A549 (cell line): ENCODE measurements at regions not wholly inside any gene's neighbourhood (a gene's known extent, or its start where the extent isn't known, plus 50 kb on each side); places are given as distances from the start of the nearest gene placed in this dataset.

Experiments
- ATAC-seq, 2 experiments: fragments of 200-7000 bp in 1 of 2; fragments of >200 bp in 1 of 2; cut with Nextera tagmentation in 1 of 2; cut with Tn5 transposase in 1 of 2; 3 replicates each; pipeline versions ENCODE4 v1.8.0 to v1.9.1; 2018 to 2020; ENCODE audit warnings: mild to moderate bottlenecking in 1 of 2, moderate library complexity in 1 of 2
- CTCF ChIA-PET: fragments of 300-600 bp; sonication (Branson Sonifier 250); formaldehyde crosslinking; extraction: SDS; loops from one replicate; lab custom pipeline; 2021; ENCODE audit warnings: antibody characterized with exemption, inconsistent platforms; lab: Yijun Ruan, JAX
- POLR2A ChIA-PET: fragments of 350-600 bp; formaldehyde crosslinking; extraction: SDS; loops from one replicate; lab custom pipeline; 2021; ENCODE audit warnings: antibody characterized with exemption, inconsistent platforms; lab: Yijun Ruan, JAX
- DNase-seq, 2 experiments: peaks; one replicate each; pipeline versions ENCODE4 v3.0.0 to v3.0.0-alpha.2; 2011 to 2016; ENCODE audit warnings: low read depth in 1 of 2, low spot score in 1 of 2
- FAIRE-seq: peaks from 2 replicates; lab custom pipeline; 2011; peaks lifted over from hg19 to GRCh38; lab: Jason Lieb, UNC
- H3K27ac ChIP-seq, 2 experiments: fragments of >200 bp; sonication (Bioruptor Twin); formaldehyde crosslinking; 3 replicates each; pipeline ENCODE4 v1.5.1; 2016 to 2017
- H3K4me1 ChIP-seq: fragments of >200 bp; sonication (Bioruptor Twin); formaldehyde crosslinking; 3 replicates; pipeline ENCODE4 v1.6.1; 2016
- H3K4me2 ChIP-seq: fragments of >200 bp; sonication (Bioruptor Twin); formaldehyde crosslinking; 3 replicates; pipeline ENCODE4 v1.6.1; 2016
- H3K4me3 ChIP-seq: fragments of >200 bp; sonication (Bioruptor Twin); formaldehyde crosslinking; 3 replicates; pipeline ENCODE4 v1.5.1; 2016
- H3K9me3 ChIP-seq: fragments of >200 bp; sonication (Bioruptor Twin); formaldehyde crosslinking; 3 replicates; pipeline ENCODE4 v1.6.1; 2016
- CBX2 ChIP-seq: fragments of 200-600 bp; sonication (generic); IDR thresholded peaks from 2 replicates; pipeline ENCODE4 v1.6.1; 2016; ENCODE audit warnings: low read depth, mild to moderate bottlenecking, borderline replicate concordance
- CBX8 ChIP-seq: fragments of 200-600 bp; sonication (generic); IDR thresholded peaks from 2 replicates; pipeline ENCODE4 v1.6.1; 2016
- CHD2 ChIP-seq: fragments of 150-350 bp; IDR thresholded peaks from 2 replicates; pipeline ENCODE4 v1.6.1; 2014; ENCODE audit warnings: low read length; ENCODE audit not compliant: partially characterized antibody
- CTCF ChIP-seq: fragments of >200 bp; sonication (Bioruptor Twin); formaldehyde crosslinking; IDR thresholded peaks from 3 replicates; pipeline ENCODE4 v1.5.1; 2016
- EHF ChIP-seq: fragments of 250-450 bp; sonication (Bioruptor Pico); IDR thresholded peaks from 2 replicates; pipeline ENCODE4 v1.5.0; 2020; ENCODE audit warnings: mild to moderate bottlenecking
- EHMT2 ChIP-seq: fragments of 200-600 bp; sonication (generic); IDR thresholded peaks from 2 replicates; pipeline ENCODE4 v1.6.1; 2016; ENCODE audit warnings: antibody characterized with exemption, low read depth, mild to moderate bottlenecking, moderate library complexity
- FOSL2 ChIP-seq, 2 experiments: fragments of 450-650 bp in 1 of 2; fragments of >200 bp in 1 of 2; sonication (Bioruptor Twin) in 1 of 2; formaldehyde crosslinking; IDR thresholded peaks; 2 replicates each; pipeline versions ENCODE4 v1.5.0 to v1.6.1; 2016 to 2020; ENCODE audit warnings: mild to moderate bottlenecking in 1 of 2, moderate library complexity in 1 of 2
- GATA3 ChIP-seq: IDR thresholded peaks from 2 replicates; pipeline ENCODE4 v1.6.1; 2012; ENCODE audit warnings: borderline replicate concordance
- KDM5A ChIP-seq: fragments of 200-600 bp; sonication (generic); IDR thresholded peaks from 2 replicates; pipeline ENCODE4 v1.6.1; 2016; ENCODE audit warnings: antibody characterized with exemption, mild to moderate bottlenecking
- NPAS2 ChIP-seq: fragments of 250-450 bp; sonication (Bioruptor Pico); IDR thresholded peaks from 2 replicates; pipeline ENCODE4 v1.8.0; 2022; ENCODE audit warnings: mild to moderate bottlenecking, moderate library complexity, borderline replicate concordance
- PBX3 ChIP-seq: IDR thresholded peaks from 2 replicates; pipeline ENCODE4 v1.6.1; 2012
- PHF8 ChIP-seq: fragments of 200-600 bp; sonication (generic); IDR thresholded peaks from 2 replicates; pipeline ENCODE4 v1.6.1; 2016; ENCODE audit warnings: low read depth, mild to moderate bottlenecking, antibody characterized with exemption, moderate library complexity, borderline replicate concordance
- POLR2A ChIP-seq: IDR thresholded peaks from 2 replicates; pipeline ENCODE4 v1.6.1; 2012; ENCODE audit warnings: mild to moderate bottlenecking, low read length
- POLR2AphosphoS2 ChIP-seq: conservative IDR thresholded peaks from 2 replicates; pipeline ENCODE4 v1.6.1; 2012; ENCODE audit warnings: low read length, improper control_type of control experiment, inconsistent platforms
- RCOR1 ChIP-seq: fragments of 150-350 bp; IDR thresholded peaks from 2 replicates; pipeline ENCODE4 v1.6.1; 2014; ENCODE audit warnings: antibody characterized with exemption, low read length, low read depth
- RFX5 ChIP-seq: fragments of 450-650 bp; IDR thresholded peaks from 2 replicates; pipeline ENCODE4 v1.7.1; 2014; ENCODE audit warnings: antibody characterized with exemption, mild to moderate bottlenecking, moderate library complexity
- RNF2 ChIP-seq: fragments of 200-600 bp; sonication (generic); IDR thresholded peaks from 2 replicates; pipeline ENCODE4 v1.6.1; 2016; ENCODE audit warnings: low read depth, mild to moderate bottlenecking, antibody characterized with exemption, moderate library complexity, borderline replicate concordance
- USF2 ChIP-seq: fragments of 450-650 bp; IDR thresholded peaks from 2 replicates; pipeline ENCODE4 v1.6.1; 2014; ENCODE audit warnings: antibody characterized with exemption
- WGBS: methylation state at CpG from one replicate; pipeline ENCODE4 v1.1.6; 2017; ENCODE audit errors: missing lambda C conversion rate; 5-methylcytosine and 5-hydroxymethylcytosine counted together
- TF ChIP-seq, protein P1 (sequence below): fragments of 200-600 bp; sonication (generic); IDR thresholded peaks from 2 replicates; pipeline ENCODE4 v1.6.1; 2016; ENCODE audit warnings: antibody characterized with exemption, mild to moderate bottlenecking, moderate library complexity

- no peak; a peak in 1 of 6 replicates for ATAC-seq
Measured at GRCh38 chr5:174251305-174252000, 205.9 kb downstream of the NSG2 start.

More at GRCh38 chr5:174251305-174252000, 205.9 kb downstream of the NSG2 start:
- H3K4me2 ChIP-seq, result no peak overlapping the region
- H3K4me3 ChIP-seq, result no peak overlapping the region
- FAIRE-seq (no peak), DNase-seq (no peak)
- 2% methylated on average over 5 of the region's 5 CpGs for WGBS
- TF ChIP-seq KDM5A (no peak), USF2 (no peak), RCOR1 (no peak), CBX2 (no peak), PHF8 (no peak), NPAS2 (CRISPR knock-in tag) (no peak), POLR2AphosphoS2 (no peak), CTCF (no peak), EHMT2 (no peak), CBX8 (no peak), POLR2A (no peak), GATA3 (no peak), PBX3 (no peak), CHD2 (no peak), EHF (CRISPR knock-in tag) (no peak), RFX5 (no peak), RNF2 (no peak), FOSL2 (IDR thresholded peaks at IDR 0.05) (no peak), FOSL2 (CRISPR knock-in tag; IDR thresholded peaks at IDR 0.05) (no peak)
- TF ChIP-seq, protein P1, sequence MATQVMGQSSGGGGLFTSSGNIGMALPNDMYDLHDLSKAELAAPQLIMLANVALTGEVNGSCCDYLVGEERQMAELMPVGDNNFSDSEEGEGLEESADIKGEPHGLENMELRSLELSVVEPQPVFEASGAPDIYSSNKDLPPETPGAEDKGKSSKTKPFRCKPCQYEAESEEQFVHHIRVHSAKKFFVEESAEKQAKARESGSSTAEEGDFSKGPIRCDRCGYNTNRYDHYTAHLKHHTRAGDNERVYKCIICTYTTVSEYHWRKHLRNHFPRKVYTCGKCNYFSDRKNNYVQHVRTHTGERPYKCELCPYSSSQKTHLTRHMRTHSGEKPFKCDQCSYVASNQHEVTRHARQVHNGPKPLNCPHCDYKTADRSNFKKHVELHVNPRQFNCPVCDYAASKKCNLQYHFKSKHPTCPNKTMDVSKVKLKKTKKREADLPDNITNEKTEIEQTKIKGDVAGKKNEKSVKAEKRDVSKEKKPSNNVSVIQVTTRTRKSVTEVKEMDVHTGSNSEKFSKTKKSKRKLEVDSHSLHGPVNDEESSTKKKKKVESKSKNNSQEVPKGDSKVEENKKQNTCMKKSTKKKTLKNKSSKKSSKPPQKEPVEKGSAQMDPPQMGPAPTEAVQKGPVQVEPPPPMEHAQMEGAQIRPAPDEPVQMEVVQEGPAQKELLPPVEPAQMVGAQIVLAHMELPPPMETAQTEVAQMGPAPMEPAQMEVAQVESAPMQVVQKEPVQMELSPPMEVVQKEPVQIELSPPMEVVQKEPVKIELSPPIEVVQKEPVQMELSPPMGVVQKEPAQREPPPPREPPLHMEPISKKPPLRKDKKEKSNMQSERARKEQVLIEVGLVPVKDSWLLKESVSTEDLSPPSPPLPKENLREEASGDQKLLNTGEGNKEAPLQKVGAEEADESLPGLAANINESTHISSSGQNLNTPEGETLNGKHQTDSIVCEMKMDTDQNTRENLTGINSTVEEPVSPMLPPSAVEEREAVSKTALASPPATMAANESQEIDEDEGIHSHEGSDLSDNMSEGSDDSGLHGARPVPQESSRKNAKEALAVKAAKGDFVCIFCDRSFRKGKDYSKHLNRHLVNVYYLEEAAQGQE, result no peak
- ChIA-PET CTCF (no interaction called here), POLR2A (no interaction called here)
- H3K27ac ChIP-seq, result no peak overlapping the region
- H3K4me1 ChIP-seq, result no peaks in the 10 kb centered on the region
- H3K9me3 ChIP-seq, result peaks cover under 1% of the 10 kb centered on the region; the same call in 1 of the 3 replicates
